Naive thymus-derived CD8-positive, alpha-beta T cell (primary cell): ENCODE measurements at regions not wholly inside any gene's neighbourhood (a gene's known extent, or its start where the extent isn't known, plus 50 kb on each side); places are given as distances from the start of the nearest gene placed in this dataset.
"Not testable (repeated sequence)": the region's sequence is repeated elsewhere in the genome, so short reads cannot be mapped to it uniquely, and the experiment has no call there.

Experiments
- ATAC-seq, 2 donors: fragments of 150-1000 bp; cut with Tn5 transposase in 1 of 2; sonication (Bioruptor Pico), chemical (Tn5 transposase) in 1 of 2; 1 replicate in 1 of 2; 2 replicates in 1 of 2; pipeline ENCODE4 v1.10.0; 2021; ENCODE audit warnings: mild to moderate bottlenecking in 2 of 2, moderate library complexity in 2 of 2
- POLR2A ChIA-PET: fragments of 350-600 bp; sonication (Branson Sonifier 250); formaldehyde crosslinking; loops from one replicate; lab custom pipeline; 2021; ENCODE audit warnings: antibody characterized with exemption; lab: Charles Lee
- DNase-seq, 10 donors: peaks; one replicate each; pipeline versions ENCODE4 v3.0.0 to v3.0.0-alpha.2; 2020 to 2022
- H3K27ac Mint-ChIP-seq, 10 donors: one replicate each; pipeline ENCODE4 v1.8.0; 2020 to 2022; ENCODE audit warnings: mild to moderate bottlenecking in 10 of 10, mixed read lengths in 10 of 10, moderate library complexity in 4 of 10, inconsistent platforms in 1 of 10
- H3K27me3 Mint-ChIP-seq, 5 donors: one replicate each; pipeline ENCODE4 v1.8.0; 2021 to 2022; ENCODE audit warnings: mixed read lengths in 5 of 5
- H3K36me3 Mint-ChIP-seq, 3 donors: one replicate each; pipeline ENCODE4 v1.8.0; 2020 to 2022; ENCODE audit warnings: mixed read lengths in 3 of 3, mild to moderate bottlenecking in 2 of 3, inconsistent platforms in 1 of 3
- H3K4me1 Mint-ChIP-seq, 4 donors: one replicate each; pipeline ENCODE4 v1.8.0; 2021 to 2022; ENCODE audit warnings: mixed read lengths in 4 of 4
- H3K4me3 Mint-ChIP-seq, 10 donors: one replicate each; pipeline ENCODE4 v1.8.0; 2020 to 2022; ENCODE audit warnings: mild to moderate bottlenecking in 10 of 10, mixed read lengths in 10 of 10, moderate library complexity in 6 of 10, inconsistent platforms in 1 of 10
- H3K9me3 Mint-ChIP-seq, 9 donors: one replicate each; pipeline ENCODE4 v1.8.0; 2020 to 2022; ENCODE audit warnings: mixed read lengths in 9 of 9, mild to moderate bottlenecking in 3 of 9, inconsistent platforms in 1 of 9, moderate library complexity in 1 of 9

- DNase-seq, result peak in 1 of 10 donors; percentile 15
- POLR2A ChIA-PET, H3K4me1 Mint-ChIP-seq, H3K27me3 Mint-ChIP-seq, H3K27ac Mint-ChIP-seq, ATAC-seq, H3K4me3 Mint-ChIP-seq: not testable (repeated sequence)
- Mint-ChIP-seq H3K36me3 (peaks cover 0 to 24% (median 5%) of the 10 kb centered on the region in 3 donors), H3K9me3 (peaks cover 0 to 80% (median 19%) of the 10 kb centered on the region in 9 donors)
Measured at GRCh38 chr15:25174149-25174548, 219.4 kb downstream of the SNRPN start.

- H3K27ac Mint-ChIP-seq, result no peak overlapping the region
- H3K4me1 Mint-ChIP-seq, result no peaks in the 10 kb centered on the region
- ATAC-seq, result no peak
- DNase-seq, result peak in 1 of 10 donors; percentile 45
- H3K4me3 Mint-ChIP-seq, result no peak overlapping the region
- POLR2A ChIA-PET, result no interaction called here
- peaks cover 0 to 15% (median 2%) of the 10 kb centered on the region in 3 donors for H3K36me3 Mint-ChIP-seq
- H3K9me3 Mint-ChIP-seq, result peaks cover 0 to 78% (median 18%) of the 10 kb centered on the region in 9 donors
- H3K27me3 Mint-ChIP-seq, result no peaks in the 10 kb centered on the region
Measured at GRCh38 chr15:25175033-25175788, 220.4 kb downstream of the SNRPN start.

GRCh38 chr15:25175789-25176615 is 221.2 kb downstream of the SNRPN start:
- POLR2A ChIA-PET, result no interaction called here
- ATAC-seq (no peak), DNase-seq (peak in 2 of 10 donors; percentile 15 to 55)
- H3K9me3 Mint-ChIP-seq, result peaks cover 0 to 75% (median 20%) of the 10 kb centered on the region in 9 donors
- H3K27ac Mint-ChIP-seq, result no peak overlapping the region
- H3K27me3 Mint-ChIP-seq, result no peaks in the 10 kb centered on the region
- H3K4me3 Mint-ChIP-seq, result no peak overlapping the region
- no peaks in the 10 kb centered on the region for H3K4me1 Mint-ChIP-seq
- H3K36me3 Mint-ChIP-seq, result peaks cover 0 to 15% (median 2%) of the 10 kb centered on the region in 3 donors

- DNase-seq, result no peak
- H3K4me3 Mint-ChIP-seq, result no peak overlapping the region
- no peaks in the 10 kb centered on the region for H3K27me3 Mint-ChIP-seq
Measured at GRCh38 chr15:25176616-25176923, 221.8 kb downstream of the SNRPN start.

GRCh38 chr15:25176991-25177954 is 222.5 kb downstream of the SNRPN start:
- no peak overlapping the region for H3K4me3 Mint-ChIP-seq
- ATAC-seq (no peak), DNase-seq (peak in 2 of 10 donors; percentile 14 to 60)
- H3K9me3 Mint-ChIP-seq, result peaks cover 0 to 69% (median 20%) of the 10 kb centered on the region in 9 donors
- no peak overlapping the region for H3K27ac Mint-ChIP-seq
- POLR2A ChIA-PET, result no interaction called here
- H3K4me1 Mint-ChIP-seq, result no peaks in the 10 kb centered on the region
- H3K36me3 Mint-ChIP-seq, result peaks cover 0 to 15% (median 2%) of the 10 kb centered on the region in 3 donors
- no peaks in the 10 kb centered on the region for H3K27me3 Mint-ChIP-seq

More at GRCh38 chr15:25176616-25176923, 221.8 kb downstream of the SNRPN start:
- no peak overlapping the region for H3K27ac Mint-ChIP-seq
- POLR2A ChIA-PET, result no interaction called here
- peaks cover 0 to 15% (median 2%) of the 10 kb centered on the region in 3 donors for H3K36me3 Mint-ChIP-seq
- no peak for ATAC-seq
- H3K4me1 Mint-ChIP-seq, result no peaks in the 10 kb centered on the region
- H3K9me3 Mint-ChIP-seq, result peaks cover 0 to 69% (median 20%) of the 10 kb centered on the region in 9 donors

- Mint-ChIP-seq H3K36me3 (peaks cover 0 to 15% (median 2%) of the 10 kb centered on the region in 3 donors), H3K9me3 (peaks cover 0 to 65% (median 23%) of the 10 kb centered on the region in 9 donors)
- DNase-seq, result peak in 2 of 10 donors; percentile 5 to 41
Measured at GRCh38 chr15:25177955-25178801, 223.4 kb downstream of the SNRPN start.

GRCh38 chr15:25178835-25179672 is 224.3 kb downstream of the SNRPN start:
- H3K4me3 Mint-ChIP-seq, result no peak overlapping the region
- no peaks in the 10 kb centered on the region for H3K27me3 Mint-ChIP-seq
- peaks cover 0 to 11% (median 2%) of the 10 kb centered on the region in 3 donors for H3K36me3 Mint-ChIP-seq
- ATAC-seq, result no peak
- no peak overlapping the region for H3K27ac Mint-ChIP-seq
- no peaks in the 10 kb centered on the region for H3K4me1 Mint-ChIP-seq
- DNase-seq, result peak in 2 of 10 donors; percentile 10 to 43
- POLR2A ChIA-PET, result no interaction called here
- peaks cover 0 to 63% (median 26%) of the 10 kb centered on the region in 9 donors for H3K9me3 Mint-ChIP-seq

More at GRCh38 chr15:25177955-25178801, 223.4 kb downstream of the SNRPN start:
- no peaks in the 10 kb centered on the region for H3K4me1 Mint-ChIP-seq
- no peak overlapping the region for H3K27ac Mint-ChIP-seq
- ATAC-seq, result no peak
- POLR2A ChIA-PET, result no interaction called here
- H3K4me3 Mint-ChIP-seq, result no peak overlapping the region
- H3K27me3 Mint-ChIP-seq, result no peaks in the 10 kb centered on the region

- Mint-ChIP-seq H3K9me3 (peaks cover 0 to 58% (median 26%) of the 10 kb centered on the region in 9 donors), H3K4me3 (no peak overlapping the region), H3K27me3 (no peaks in the 10 kb centered on the region), H3K27ac (peak overlapping the region in 1 of 10 donors; percentile 5), H3K4me1 (no peaks in the 10 kb centered on the region), H3K36me3 (peaks cover 0 to 3% (median under 1%) of the 10 kb centered on the region in 3 donors)
- POLR2A ChIA-PET, result no interaction called here
- no peak for ATAC-seq
- DNase-seq, result peak in 2 of 10 donors; percentile 11 to 42
Measured at GRCh38 chr15:25179673-25180511, 225.1 kb downstream of the SNRPN start.

- no peak for ATAC-seq
- peak overlapping the region in 1 of 10 donors; percentile 5 for H3K27ac Mint-ChIP-seq
- H3K9me3 Mint-ChIP-seq, result peaks cover 0 to 51% (median 31%) of the 10 kb centered on the region in 9 donors
- peak in 2 of 10 donors; percentile 7 to 46 for DNase-seq
- H3K4me3 Mint-ChIP-seq, result no peak overlapping the region
- POLR2A ChIA-PET, result no interaction called here
- no peaks in the 10 kb centered on the region for H3K27me3 Mint-ChIP-seq
- H3K4me1 Mint-ChIP-seq, result no peaks in the 10 kb centered on the region
- no peaks in the 10 kb centered on the region for H3K36me3 Mint-ChIP-seq
Measured at GRCh38 chr15:25180606-25181292, 226.0 kb downstream of the SNRPN start.
